ENCODE measurements at regions not wholly inside any gene's neighbourhood (a gene's known extent, or its start where the extent isn't known, plus 50 kb on each side); places are given as distances from the start of the nearest gene placed in this dataset.

DNA sequence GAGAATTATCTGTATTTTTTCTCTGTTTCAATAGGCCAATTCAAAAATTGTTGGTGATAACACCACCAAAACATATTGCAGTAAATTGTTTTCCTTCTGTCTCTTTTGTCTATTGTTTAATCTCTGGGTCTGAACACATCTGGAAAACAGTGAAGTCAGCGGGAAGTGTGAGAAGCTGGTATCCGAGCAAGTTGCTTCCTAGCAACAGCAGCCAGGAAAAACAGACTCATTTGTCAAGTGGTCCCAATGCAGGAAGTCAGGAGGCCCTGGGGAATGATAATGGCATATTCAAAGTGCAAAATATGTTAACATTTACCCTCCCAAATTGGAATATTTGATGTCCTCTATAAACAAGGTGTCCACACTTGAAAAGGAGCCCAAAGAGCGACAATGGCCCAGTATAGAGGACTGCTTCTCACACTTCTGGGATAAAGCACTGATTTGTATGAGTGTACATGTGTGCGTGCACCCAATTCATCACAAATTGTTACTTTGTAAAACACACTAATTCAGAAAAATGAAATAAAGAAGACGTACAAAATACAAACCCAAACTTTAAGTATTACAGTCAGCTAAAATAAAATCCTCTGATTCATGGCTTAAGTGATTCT is 515.0 kb downstream of the TBC1D4 start:
- H3K9me3 Mint-ChIP-seq = no peaks in the 10 kb centered on the region
- H3K4me3 Mint-ChIP-seq = no peak overlapping the region
- peaks cover 7% of the 10 kb centered on the region for H3K27me3 Mint-ChIP-seq
- no peak overlapping the region for H3K27ac Mint-ChIP-seq
- no peaks in the 10 kb centered on the region for H3K4me1 Mint-ChIP-seq (ENCODE audit: low read depth)
- no peak for DNase-seq
- H3K36me3 Mint-ChIP-seq (ENCODE audit: low read depth) = no peaks in the 10 kb centered on the region

DNA sequence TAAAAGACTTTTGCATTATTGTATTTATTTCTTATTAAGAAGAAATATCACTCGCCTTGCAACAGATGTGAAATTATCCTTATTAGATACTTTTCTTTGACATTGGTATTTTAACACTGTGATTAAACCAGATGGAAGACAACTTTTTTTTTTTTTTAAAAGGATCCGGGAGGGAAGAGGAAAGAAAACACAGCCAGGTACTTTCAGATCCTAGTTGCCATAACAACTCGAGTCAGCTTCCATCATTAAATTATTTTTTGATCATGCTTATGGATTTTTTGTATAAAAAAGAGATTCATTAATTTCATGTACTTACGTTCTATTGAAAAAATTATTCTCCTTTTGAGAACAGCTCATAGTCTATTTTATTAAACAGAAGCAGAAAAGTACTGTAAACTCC is 515.7 kb downstream of the TBC1D4 start:
- Mint-ChIP-seq H3K27me3 (peaks cover 11% of the 10 kb centered on the region), H3K4me1 (ENCODE audit: low read depth) (no peaks in the 10 kb centered on the region), H3K9me3 (no peaks in the 10 kb centered on the region), H3K27ac (no peak overlapping the region), H3K4me3 (no peak overlapping the region), H3K36me3 (ENCODE audit: low read depth) (no peaks in the 10 kb centered on the region)
- no peak for DNase-seq

DNA sequence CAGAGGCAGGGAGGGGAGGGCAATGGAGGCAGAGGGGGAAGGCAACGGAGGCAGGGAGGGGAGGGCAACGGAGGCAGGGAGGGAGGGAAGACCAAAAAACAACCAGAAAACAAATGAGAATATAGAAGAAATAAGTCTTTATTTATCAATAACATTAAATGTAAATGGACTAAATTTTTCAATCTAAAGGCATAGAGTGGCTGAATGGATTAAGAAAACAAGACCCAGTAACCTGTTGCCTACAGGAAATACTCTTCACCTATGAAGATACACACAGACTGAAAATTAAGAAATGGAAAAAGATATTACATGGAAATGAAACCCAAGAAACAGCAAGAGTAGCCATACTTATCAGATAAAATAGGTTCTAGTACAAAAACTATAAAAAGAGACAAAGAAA is 536.3 kb downstream of the TBC1D4 start:
- Mint-ChIP-seq H3K4me1 (ENCODE audit: low read depth) (no peaks in the 10 kb centered on the region), H3K9me3 (peaks cover 19% of the 10 kb centered on the region), H3K36me3 (ENCODE audit: low read depth) (no peaks in the 10 kb centered on the region), H3K27ac (no peak overlapping the region), H3K4me3 (no peak overlapping the region), H3K27me3 (peaks cover 4% of the 10 kb centered on the region)
- DNase-seq = no peak

DNA sequence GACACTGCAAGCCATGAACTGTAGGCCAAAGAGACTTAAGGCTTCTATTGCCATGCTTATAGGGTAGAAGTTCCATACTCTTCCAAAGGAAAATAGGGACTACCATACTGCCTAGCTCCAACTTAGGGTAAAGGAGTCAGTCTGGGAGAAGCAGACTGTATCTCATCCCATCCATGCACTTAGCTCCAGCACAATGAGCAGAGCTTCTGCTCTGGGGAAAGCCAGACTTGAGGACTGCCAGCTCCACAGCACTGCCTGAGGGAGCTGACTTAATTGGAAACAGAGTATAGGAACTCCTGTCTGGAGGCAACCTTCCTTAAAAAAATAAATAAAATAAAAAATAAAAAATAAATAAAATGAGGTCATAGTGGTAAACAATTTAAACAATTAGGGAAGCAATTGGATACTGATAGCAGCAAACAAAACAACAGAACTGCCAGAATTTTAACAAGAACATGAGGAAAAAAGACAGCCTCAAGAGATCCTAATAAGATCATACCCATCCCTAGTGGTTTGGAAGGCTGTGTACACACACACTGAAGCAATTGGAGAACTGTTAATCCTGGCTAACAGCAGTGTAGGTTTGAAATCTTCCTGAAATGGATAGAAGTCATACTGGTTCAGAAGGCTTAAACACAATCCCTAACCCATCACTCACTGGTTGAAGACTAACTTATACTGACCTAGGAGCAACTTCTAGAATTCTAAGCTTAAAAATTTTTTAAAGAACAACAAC is 550.1 kb downstream of the TBC1D4 start:
- H3K27me3 Mint-ChIP-seq = peaks cover 15% of the 10 kb centered on the region
- no peak overlapping the region for H3K4me3 Mint-ChIP-seq
- DNase-seq = no peak
- no peak overlapping the region for H3K27ac Mint-ChIP-seq
- H3K9me3 Mint-ChIP-seq = peaks cover 4% of the 10 kb centered on the region
- H3K4me1 Mint-ChIP-seq (ENCODE audit: low read depth) = no peaks in the 10 kb centered on the region
- no peaks in the 10 kb centered on the region for H3K36me3 Mint-ChIP-seq (ENCODE audit: low read depth)

DNA sequence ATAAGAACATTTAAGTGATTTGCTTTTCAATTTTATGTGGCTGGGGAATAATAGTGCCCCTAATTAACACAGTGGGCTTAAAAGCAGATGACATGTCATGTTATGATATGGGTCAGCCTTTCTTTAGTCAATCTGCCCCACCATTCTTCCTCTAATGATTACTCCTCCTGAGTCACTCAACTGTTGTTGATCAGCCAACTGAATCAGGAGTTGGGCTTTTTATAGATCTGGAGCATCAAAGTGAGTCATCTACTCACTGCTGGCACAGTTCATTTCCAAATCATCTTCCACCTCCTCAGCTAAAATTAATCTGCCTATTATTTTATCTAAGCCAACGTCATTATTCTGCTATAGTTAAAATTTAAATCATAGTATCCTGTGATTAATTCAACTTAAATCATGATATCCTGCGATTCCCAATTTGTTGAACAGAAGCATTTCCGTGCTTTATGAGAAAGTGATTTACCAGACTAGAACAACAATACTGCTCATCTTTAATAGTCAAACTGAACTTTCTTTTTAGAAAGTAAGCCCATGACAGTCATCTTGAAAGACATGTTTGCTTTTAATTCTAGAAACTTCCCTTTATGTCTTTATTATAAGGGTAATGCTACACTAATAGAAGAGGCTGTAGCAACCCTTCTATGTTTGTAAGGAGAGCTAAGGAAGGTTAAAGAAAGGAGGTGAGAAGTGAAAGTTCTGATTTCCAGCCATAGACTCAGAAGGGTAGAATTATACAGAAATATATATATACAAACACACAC is 551.4 kb downstream of the TBC1D4 start:
- peaks cover 8% of the 10 kb centered on the region for H3K9me3 Mint-ChIP-seq
- H3K27me3 Mint-ChIP-seq = peaks cover 12% of the 10 kb centered on the region
- H3K27ac Mint-ChIP-seq = no peak overlapping the region
- no peaks in the 10 kb centered on the region for H3K4me1 Mint-ChIP-seq (ENCODE audit: low read depth)
- no peaks in the 10 kb centered on the region for H3K36me3 Mint-ChIP-seq (ENCODE audit: low read depth)
- DNase-seq = no peak
- H3K4me3 Mint-ChIP-seq = no peak overlapping the region

DNA sequence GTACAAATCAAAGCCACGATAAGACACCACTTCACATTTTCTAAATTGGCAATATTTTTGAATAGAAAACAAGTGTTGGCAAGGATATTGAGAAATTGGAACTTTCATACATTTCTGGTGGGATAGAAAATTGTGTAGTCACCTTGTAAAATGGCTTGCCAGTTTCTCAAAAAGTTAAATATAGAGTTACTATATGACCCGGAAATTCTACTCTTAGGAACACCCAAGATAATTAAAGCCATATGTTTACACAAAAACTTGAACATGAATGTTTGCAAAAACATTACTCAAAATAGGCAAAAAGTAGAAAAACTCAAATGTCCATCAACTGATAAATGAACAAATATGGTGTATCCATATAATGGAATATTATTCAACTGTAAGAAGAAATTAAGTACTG is 552.5 kb downstream of the TBC1D4 start:
- Mint-ChIP-seq H3K4me1 (ENCODE audit: low read depth) (no peaks in the 10 kb centered on the region), H3K36me3 (ENCODE audit: low read depth) (no peaks in the 10 kb centered on the region), H3K27ac (no peak overlapping the region), H3K27me3 (peaks cover 12% of the 10 kb centered on the region), H3K4me3 (no peak overlapping the region), H3K9me3 (peaks cover 8% of the 10 kb centered on the region)
- no peak for DNase-seq

DNA sequence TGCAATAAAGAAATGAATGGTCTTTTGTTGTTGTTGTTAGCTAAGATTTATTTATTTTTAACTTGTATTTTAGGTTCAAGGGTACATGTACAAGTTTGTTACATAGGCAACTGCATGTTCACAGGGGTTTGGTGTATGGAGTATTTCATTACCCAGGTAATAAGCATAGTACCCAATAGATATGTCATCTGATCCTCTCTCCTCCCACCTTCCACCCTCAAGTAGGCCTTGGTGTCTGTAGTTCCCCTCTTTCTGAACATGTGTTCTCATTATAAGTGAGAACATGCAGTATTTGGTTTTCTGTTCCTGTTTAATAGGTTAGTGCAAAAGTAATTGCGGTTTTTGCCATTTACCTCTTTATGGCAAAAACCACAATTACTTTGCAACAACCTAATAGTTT is 554.1 kb downstream of the TBC1D4 start:
- Mint-ChIP-seq H3K4me3 (no peak overlapping the region), H3K36me3 (ENCODE audit: low read depth) (no peaks in the 10 kb centered on the region), H3K27me3 (peaks cover 12% of the 10 kb centered on the region), H3K9me3 (peaks cover 8% of the 10 kb centered on the region), H3K4me1 (ENCODE audit: low read depth) (no peaks in the 10 kb centered on the region), H3K27ac (no peak overlapping the region)
- no peak for DNase-seq

DNA sequence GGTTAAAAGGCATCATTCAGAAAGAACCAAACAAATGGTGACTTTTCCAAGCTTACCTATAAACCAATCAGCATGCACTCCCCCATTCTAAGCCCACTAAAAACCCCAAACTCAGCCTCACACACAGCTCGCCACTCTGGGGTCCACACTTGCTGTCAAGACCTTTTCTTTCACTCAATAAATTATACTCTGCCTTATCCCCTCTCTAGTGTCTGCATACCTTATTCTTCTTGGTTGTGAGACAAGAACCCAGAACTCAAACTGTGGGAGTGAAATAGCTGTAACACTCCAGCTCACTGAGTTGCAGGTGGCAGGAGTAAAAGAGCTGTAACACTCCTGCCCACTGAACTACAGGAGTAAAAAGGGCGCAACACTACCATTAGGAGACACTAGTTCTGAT is 559.0 kb downstream of the TBC1D4 start:
- Mint-ChIP-seq H3K36me3 (ENCODE audit: low read depth) (no peaks in the 10 kb centered on the region), H3K4me1 (ENCODE audit: low read depth) (no peaks in the 10 kb centered on the region), H3K9me3 (peaks cover 5% of the 10 kb centered on the region), H3K4me3 (no peak overlapping the region), H3K27me3 (no peaks in the 10 kb centered on the region), H3K27ac (no peak overlapping the region)
- DNase-seq = no peak

DNA sequence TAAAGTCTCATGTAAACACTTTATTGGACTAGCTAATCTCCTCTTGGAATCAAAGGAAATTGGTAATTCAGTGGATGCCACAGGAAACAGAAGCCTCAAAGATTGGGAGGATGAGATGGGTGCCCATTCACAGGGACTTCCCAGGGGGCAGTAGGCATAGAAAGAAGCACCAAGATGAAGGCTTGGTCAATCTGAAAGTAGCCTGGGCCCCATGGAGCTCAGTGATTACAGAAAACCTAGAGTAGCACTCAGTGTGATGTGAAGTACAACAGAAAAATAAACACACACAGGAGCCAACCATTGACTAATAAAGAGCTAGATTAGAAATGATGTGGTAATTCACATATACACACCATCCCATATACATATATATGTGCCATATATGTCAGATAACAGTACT is 560.6 kb downstream of the TBC1D4 start:
- Mint-ChIP-seq H3K27ac (no peak overlapping the region), H3K4me1 (ENCODE audit: low read depth) (no peaks in the 10 kb centered on the region), H3K9me3 (peaks cover 4% of the 10 kb centered on the region), H3K27me3 (no peaks in the 10 kb centered on the region), H3K36me3 (ENCODE audit: low read depth) (no peaks in the 10 kb centered on the region), H3K4me3 (no peak overlapping the region)
- DNase-seq = no peak

DNA sequence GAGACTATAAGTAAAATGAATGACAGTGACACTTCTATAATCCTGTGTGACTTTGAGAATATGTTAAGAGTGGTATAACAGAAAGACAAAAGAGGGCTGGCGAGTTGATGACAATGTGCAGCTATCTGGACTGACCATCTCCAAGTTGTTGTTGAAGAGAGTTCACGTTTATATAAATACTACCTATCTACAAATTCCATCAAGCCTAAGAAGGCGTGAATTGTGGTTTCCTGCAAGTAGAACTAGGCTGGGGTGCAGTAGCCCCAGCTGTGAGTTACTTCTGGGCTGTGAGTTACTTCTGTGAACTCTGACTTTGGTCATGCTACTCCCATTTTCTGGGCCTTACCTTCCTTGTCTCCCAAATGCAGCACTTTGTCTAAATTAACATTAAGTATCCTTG is 561.0 kb downstream of the TBC1D4 start:
- H3K9me3 Mint-ChIP-seq = peaks cover 2% of the 10 kb centered on the region
- no peak overlapping the region for H3K4me3 Mint-ChIP-seq
- H3K27me3 Mint-ChIP-seq = no peaks in the 10 kb centered on the region

DNA sequence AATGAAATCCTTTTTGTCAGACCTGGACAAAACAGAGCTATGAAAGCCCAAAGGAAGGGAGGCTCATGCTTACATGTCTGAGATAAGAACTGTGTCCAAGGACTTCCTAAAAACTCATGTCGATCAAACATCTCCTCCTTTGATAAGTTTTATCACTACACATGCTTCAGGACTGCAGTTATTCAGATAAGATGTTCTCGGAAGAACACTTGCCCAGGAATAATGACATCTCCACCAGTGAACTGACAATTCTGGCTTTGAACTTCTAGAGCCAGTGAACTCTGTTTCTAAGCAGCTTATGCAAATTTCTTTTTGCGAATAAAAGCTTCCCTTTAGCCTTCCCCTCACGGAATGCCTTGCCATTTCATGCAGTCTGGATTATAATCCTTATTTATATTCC is 561.6 kb downstream of the TBC1D4 start:
- Mint-ChIP-seq H3K4me1 (ENCODE audit: low read depth) (no peaks in the 10 kb centered on the region), H3K4me3 (no peak overlapping the region), H3K27ac (no peak overlapping the region), H3K36me3 (ENCODE audit: low read depth) (no peaks in the 10 kb centered on the region), H3K27me3 (no peaks in the 10 kb centered on the region), H3K9me3 (no peaks in the 10 kb centered on the region)
- no peak for DNase-seq

More for the DNA sequence above, 561.0 kb downstream of the TBC1D4 start:
- no peak overlapping the region for H3K27ac Mint-ChIP-seq
- no peak for DNase-seq
- H3K36me3 Mint-ChIP-seq (ENCODE audit: low read depth) = no peaks in the 10 kb centered on the region
- H3K4me1 Mint-ChIP-seq (ENCODE audit: low read depth) = no peaks in the 10 kb centered on the region

DNA sequence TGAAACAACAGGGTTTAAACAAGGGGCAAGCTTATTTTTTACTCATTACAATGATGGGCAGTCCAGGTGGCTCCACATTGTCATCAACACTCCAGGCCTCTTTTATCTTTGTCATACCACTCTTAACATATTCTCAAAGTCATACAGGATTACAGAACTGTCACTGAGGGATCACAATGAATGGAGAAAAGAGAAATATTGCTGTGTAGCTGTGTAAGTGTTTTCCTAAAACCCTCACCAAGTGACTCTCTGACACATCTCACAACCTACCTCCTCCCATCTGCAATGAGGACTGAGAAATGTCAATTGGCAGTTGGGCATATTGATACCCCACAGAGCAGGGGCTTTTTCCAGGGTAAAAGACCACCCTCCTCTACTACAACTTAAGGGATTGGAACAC is 562.1 kb downstream of the TBC1D4 start:
- Mint-ChIP-seq H3K9me3 (no peaks in the 10 kb centered on the region), H3K27me3 (no peaks in the 10 kb centered on the region), H3K4me1 (ENCODE audit: low read depth) (no peaks in the 10 kb centered on the region), H3K27ac (no peak overlapping the region), H3K4me3 (no peak overlapping the region), H3K36me3 (ENCODE audit: low read depth) (no peaks in the 10 kb centered on the region)
- DNase-seq = no peak

DNA sequence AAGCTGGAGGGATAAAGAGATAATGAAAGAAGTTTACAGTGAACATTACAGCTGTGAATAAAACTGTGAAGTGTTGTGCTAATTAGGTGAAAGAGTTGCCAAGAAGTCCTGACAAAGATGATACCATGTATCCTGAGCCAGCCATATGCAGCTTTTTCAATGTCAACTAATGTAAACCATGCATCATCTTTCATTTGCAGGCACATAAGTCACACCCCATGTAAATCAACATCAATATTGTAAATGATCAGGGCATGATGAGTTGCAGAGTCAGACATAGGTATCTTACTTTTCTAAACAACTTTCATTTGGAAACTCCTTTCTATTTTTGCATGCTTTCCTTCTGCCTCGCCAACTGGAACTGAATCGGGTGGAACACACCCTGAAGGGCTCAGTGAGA is 569.1 kb downstream of the TBC1D4 start:
- Mint-ChIP-seq H3K36me3 (ENCODE audit: low read depth) (no peaks in the 10 kb centered on the region), H3K4me3 (no peak overlapping the region), H3K9me3 (no peaks in the 10 kb centered on the region), H3K4me1 (ENCODE audit: low read depth) (no peaks in the 10 kb centered on the region), H3K27ac (no peak overlapping the region), H3K27me3 (peaks cover 8% of the 10 kb centered on the region)
- no peak for DNase-seq

DNA sequence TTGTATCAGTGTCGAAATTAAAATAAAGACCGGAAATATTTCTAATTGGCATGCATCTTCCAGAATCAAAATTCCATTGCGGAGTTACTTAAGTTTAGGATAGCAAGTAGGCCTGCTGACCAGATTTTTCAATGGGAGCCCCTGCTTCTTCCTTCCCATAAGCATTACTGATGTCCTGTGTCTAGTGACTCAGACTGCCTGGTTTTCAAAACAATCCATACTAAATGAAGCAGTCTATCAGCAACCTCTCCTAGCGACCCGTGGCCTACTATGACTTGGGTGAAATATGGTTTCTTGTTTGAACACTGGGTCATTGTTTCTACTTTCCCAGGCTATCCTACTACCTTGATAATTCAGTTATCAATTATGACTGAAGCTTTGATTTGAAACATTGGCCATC is 571.6 kb downstream of the TBC1D4 start:
- DNase-seq = no peak
- Mint-ChIP-seq H3K27me3 (peaks cover 8% of the 10 kb centered on the region), H3K4me3 (no peak overlapping the region), H3K4me1 (ENCODE audit: low read depth) (no peaks in the 10 kb centered on the region), H3K9me3 (no peaks in the 10 kb centered on the region), H3K36me3 (ENCODE audit: low read depth) (no peaks in the 10 kb centered on the region), H3K27ac (no peak overlapping the region)

DNA sequence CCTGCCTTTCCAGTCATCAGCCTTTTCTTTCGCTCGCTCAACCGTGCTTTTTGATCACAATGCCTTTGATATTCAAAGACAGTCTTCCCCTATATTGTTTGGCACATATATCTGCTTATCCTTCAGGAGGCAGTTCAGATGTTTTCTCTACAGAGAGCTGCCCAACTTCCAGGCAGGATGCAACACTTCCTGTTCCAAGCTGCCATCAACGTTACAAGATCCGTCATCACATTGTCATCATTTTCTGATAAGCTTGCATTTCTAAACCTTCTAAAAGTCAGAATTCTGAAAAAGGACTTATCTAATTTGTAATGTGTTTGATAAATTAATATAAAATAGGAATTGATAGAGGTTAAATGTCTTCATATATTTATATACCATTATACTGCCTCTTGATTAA is 574.2 kb downstream of the TBC1D4 start:
- Mint-ChIP-seq H3K36me3 (ENCODE audit: low read depth) (no peaks in the 10 kb centered on the region), H3K27ac (no peak overlapping the region), H3K4me1 (ENCODE audit: low read depth) (no peaks in the 10 kb centered on the region), H3K9me3 (no peaks in the 10 kb centered on the region), H3K4me3 (no peak overlapping the region), H3K27me3 (peaks cover 8% of the 10 kb centered on the region)
- DNase-seq = no peak
